IMR-90 (cell line): ENCODE measurements at regions not wholly inside any gene's neighbourhood (a gene's known extent, or its start where the extent isn't known, plus 50 kb on each side); places are given as distances from the start of the nearest gene placed in this dataset.

Experiments
- ATAC-seq: fragments of 200-7000 bp; cut with Tn5 transposase; 2 replicates; pipeline ENCODE4 v1.9.1; 2020; ENCODE audit warnings: low read depth, mild to moderate bottlenecking, moderate library complexity
- BruUV-seq: library from RNA; stranded (reverse); fragments of 400-500 nt; replicated peaks from 2 replicates; lab custom pipeline; 2021; lab: Mats Ljungman, UMichigan
- CTCF ChIA-PET: fragments of 300-600 bp; formaldehyde crosslinking; extraction: SDS; loops from one replicate; lab custom pipeline; 2021; ENCODE audit warnings: antibody characterized with exemption; lab: Yijun Ruan, JAX
- POLR2A ChIA-PET: fragments of 300-600 bp; sonication (Branson Sonifier 250); formaldehyde crosslinking; loops from one replicate; lab custom pipeline; 2022; ENCODE audit warnings: antibody characterized with exemption; ENCODE audit not compliant: unreplicated experiment; lab: Charles Lee
- DNase-seq: peaks from one replicate; pipeline ENCODE4 v3.0.0; 2013
- H2AFZ ChIP-seq: replicated peaks from 2 replicates; pipeline ENCODE3; 2013; ENCODE audit warnings: low read length, mild to moderate bottlenecking; ENCODE audit not compliant: poor library complexity
- H2AK5ac ChIP-seq: 2 replicates; pipeline ENCODE4 v1.6.1; 2013; ENCODE audit warnings: low read depth, low read length, inconsistent platforms
- H2AK9ac ChIP-seq: replicated peaks from 2 replicates; pipeline ENCODE3; 2013; ENCODE audit warnings: mild to moderate bottlenecking, low read depth, low read length, moderate library complexity; ENCODE audit not compliant: poor library complexity
- H2BK120ac ChIP-seq: 2 replicates; pipeline ENCODE4 v1.6.1; 2013; ENCODE audit warnings: low read depth, low read length, inconsistent platforms
- H2BK15ac ChIP-seq: 3 replicates; pipeline ENCODE4 v1.6.1; 2013; ENCODE audit warnings: low read depth, low read length, inconsistent platforms
- H2BK20ac ChIP-seq: 2 replicates; pipeline ENCODE4 v1.6.1; 2013; ENCODE audit warnings: low read depth, mild to moderate bottlenecking, inconsistent platforms, low read length, moderate library complexity
- H2BK5ac ChIP-seq: 2 replicates; pipeline ENCODE4 v1.6.1; 2013; ENCODE audit warnings: mild to moderate bottlenecking, low read depth, low read length, inconsistent platforms; ENCODE audit not compliant: poor library complexity, severe bottlenecking
- H3K14ac ChIP-seq: replicated peaks from 2 replicates; pipeline ENCODE4 v1.6.1; 2013; ENCODE audit warnings: low read depth, low read length, inconsistent platforms
- H3K18ac ChIP-seq: 2 replicates; pipeline ENCODE4 v1.6.1; 2013; ENCODE audit warnings: low read depth, low read length, control low read depth
- H3K23ac ChIP-seq: 2 replicates; pipeline ENCODE4 v1.6.1; 2013; ENCODE audit warnings: low read depth, low read length, inconsistent platforms
- H3K27ac ChIP-seq: 2 replicates; pipeline ENCODE4 v1.5.1; 2013; ENCODE audit warnings: mild to moderate bottlenecking, control low read depth, low read length; ENCODE audit not compliant: insufficient read depth
- H3K27me3 ChIP-seq: 2 replicates; pipeline ENCODE4 v1.6.1; 2013; ENCODE audit warnings: low read length; ENCODE audit not compliant: control insufficient read depth, insufficient read depth
- H3K36me3 ChIP-seq: 2 replicates; pipeline ENCODE4 v1.6.1; 2013; ENCODE audit warnings: low read length, mixed read lengths; ENCODE audit not compliant: control insufficient read depth, insufficient read depth
- H3K4ac ChIP-seq: 2 replicates; pipeline ENCODE4 v1.6.1; 2013; ENCODE audit warnings: low read depth, low read length, inconsistent platforms
- H3K4me1 ChIP-seq: 2 replicates; pipeline ENCODE4 v1.6.1; 2013; ENCODE audit warnings: low read length, mixed read lengths; ENCODE audit not compliant: control insufficient read depth, insufficient read depth
- H3K4me2 ChIP-seq: 2 replicates; pipeline ENCODE4 v1.6.1; 2013; ENCODE audit warnings: low read depth, mild to moderate bottlenecking, control low read depth, low read length, moderate library complexity
- H3K4me3 ChIP-seq: 2 replicates; pipeline ENCODE4 v1.5.1; 2013; ENCODE audit warnings: low read depth, mild to moderate bottlenecking, control low read depth, low read length, moderate library complexity; ENCODE audit not compliant: insufficient read depth
- H3K56ac ChIP-seq: 2 replicates; pipeline ENCODE4 v1.6.1; 2013; ENCODE audit warnings: low read length, inconsistent platforms; ENCODE audit not compliant: insufficient read depth; ENCODE audit errors: extremely low read depth
- H3K79me1 ChIP-seq, 2 experiments: 2 replicates each; pipeline ENCODE4 v1.6.1; 2013; ENCODE audit warnings: low read length in 2 of 2, inconsistent platforms in 1 of 2, low read depth in 1 of 2
- H3K9ac ChIP-seq: 2 replicates; pipeline ENCODE4 v1.6.1; 2013; ENCODE audit warnings: low read depth, low read length, control low read depth
- H3K9me1 ChIP-seq: 2 replicates; pipeline ENCODE4 v1.6.1; 2013; ENCODE audit warnings: low read length, inconsistent platforms; ENCODE audit not compliant: insufficient read depth
- H3K9me3 ChIP-seq: 2 replicates; pipeline ENCODE4 v1.6.1; 2013; ENCODE audit warnings: low read length; ENCODE audit not compliant: control insufficient read depth, insufficient read depth
- H4K20me1 ChIP-seq: 2 replicates; pipeline ENCODE4 v1.6.1; 2013; ENCODE audit warnings: low read length, inconsistent platforms; ENCODE audit not compliant: insufficient read depth
- H4K5ac ChIP-seq: 2 replicates; pipeline ENCODE4 v1.6.1; 2013; ENCODE audit warnings: mild to moderate bottlenecking, low read depth, low read length, control low read depth
- H4K8ac ChIP-seq, 2 experiments: 2 replicates each; pipeline ENCODE4 v1.6.1; 2013; ENCODE audit warnings: low read depth in 2 of 2, low read length in 2 of 2, control low read depth in 1 of 2, inconsistent platforms in 1 of 2
- H4K91ac ChIP-seq: 2 replicates; pipeline ENCODE4 v1.6.1; 2013; ENCODE audit warnings: low read depth, low read length, inconsistent platforms; ENCODE audit not compliant: insufficient read depth
- BHLHE40 ChIP-seq: fragments of 150-350 bp; IDR thresholded peaks from 2 replicates; pipeline ENCODE4 v1.6.1; 2016; ENCODE audit warnings: mild to moderate bottlenecking, low read depth, low read length
- CHD1 ChIP-seq: IDR thresholded peaks from 2 replicates; pipeline ENCODE4 v1.6.1; 2012; ENCODE audit warnings: low read depth, low read length, improper control_type of control experiment
- ELK1 ChIP-seq: fragments of 150-350 bp; IDR thresholded peaks from 2 replicates; pipeline ENCODE4 v1.6.1; 2016; ENCODE audit warnings: low read depth, mild to moderate bottlenecking, low read length, moderate library complexity, borderline replicate concordance
- MAFK ChIP-seq: IDR thresholded peaks from 2 replicates; pipeline ENCODE4 v1.6.1; 2012; ENCODE audit warnings: low read depth, low read length, improper control_type of control experiment
- MAZ ChIP-seq: IDR thresholded peaks from 2 replicates; pipeline ENCODE4 v1.6.1; 2012; ENCODE audit warnings: low read depth, mild to moderate bottlenecking, low read length, improper control_type of control experiment, moderate library complexity, borderline replicate concordance
- MXI1 ChIP-seq: IDR thresholded peaks from 2 replicates; pipeline ENCODE4 v1.6.1; 2012; ENCODE audit warnings: low read depth, mild to moderate bottlenecking, low read length, moderate library complexity, borderline replicate concordance
- POLR2A ChIP-seq: IDR thresholded peaks from 2 replicates; pipeline ENCODE4 v1.6.1; 2012; ENCODE audit warnings: mild to moderate bottlenecking, low read depth, low read length
- RAD21 ChIP-seq: IDR thresholded peaks from 2 replicates; pipeline ENCODE4 v1.6.1; 2012; ENCODE audit warnings: low read length, improper control_type of control experiment
- RCOR1 ChIP-seq: IDR thresholded peaks from 2 replicates; pipeline ENCODE4 v1.6.1; 2012; ENCODE audit warnings: mild to moderate bottlenecking, low read length, improper control_type of control experiment; ENCODE audit not compliant: insufficient replicate concordance
- RFX5 ChIP-seq: IDR thresholded peaks from 2 replicates; pipeline ENCODE4 v1.8.0; 2012; ENCODE audit warnings: low read depth, mild to moderate bottlenecking, low read length, moderate library complexity
- SMC3 ChIP-seq: fragments of 150-350 bp; IDR thresholded peaks from 2 replicates; pipeline ENCODE4 v1.6.1; 2016; ENCODE audit warnings: low read depth, mild to moderate bottlenecking, antibody characterized with exemption, low read length, moderate library complexity
- USF2 ChIP-seq: fragments of 150-350 bp; IDR thresholded peaks from 2 replicates; pipeline ENCODE4 v1.6.1; 2017; ENCODE audit warnings: mild to moderate bottlenecking, antibody characterized with exemption, low read length, low read depth
- WGBS, 2 experiments: methylation state at CpG; one replicate each; pipeline versions ENCODE4 v1.1.5 to v1.1.7; 2013; ENCODE audit warnings: missing lambda C conversion rate in 2 of 2; ENCODE audit not compliant: insufficient read length in 1 of 2; ENCODE audit errors: extremely low coverage in 2 of 2; 5-methylcytosine and 5-hydroxymethylcytosine counted together
- dilution Hi-C: fragments of 300-500 bp; cut with HindIII; formaldehyde crosslinking; loops from one replicate; pipeline ENCODE4 v1.14.3; 2018; ENCODE audit warnings: low sequenced_read_pairs; ENCODE audit not compliant: unreplicated experiment
- in situ Hi-C: fragments of 300-500 bp; cut with MboI; formaldehyde crosslinking; loops from 3 replicates; pipeline ENCODE4 v1.14.3; 2019; ENCODE audit warnings: low sequenced_read_pairs, inconsistent platforms, mixed read lengths
- intact Hi-C: fragments of 100-400 bp; cut with micrococcal nuclease; formaldehyde crosslinking; loops from 2 replicates; pipeline ENCODE4 v1.10.0; 2022

DNA sequence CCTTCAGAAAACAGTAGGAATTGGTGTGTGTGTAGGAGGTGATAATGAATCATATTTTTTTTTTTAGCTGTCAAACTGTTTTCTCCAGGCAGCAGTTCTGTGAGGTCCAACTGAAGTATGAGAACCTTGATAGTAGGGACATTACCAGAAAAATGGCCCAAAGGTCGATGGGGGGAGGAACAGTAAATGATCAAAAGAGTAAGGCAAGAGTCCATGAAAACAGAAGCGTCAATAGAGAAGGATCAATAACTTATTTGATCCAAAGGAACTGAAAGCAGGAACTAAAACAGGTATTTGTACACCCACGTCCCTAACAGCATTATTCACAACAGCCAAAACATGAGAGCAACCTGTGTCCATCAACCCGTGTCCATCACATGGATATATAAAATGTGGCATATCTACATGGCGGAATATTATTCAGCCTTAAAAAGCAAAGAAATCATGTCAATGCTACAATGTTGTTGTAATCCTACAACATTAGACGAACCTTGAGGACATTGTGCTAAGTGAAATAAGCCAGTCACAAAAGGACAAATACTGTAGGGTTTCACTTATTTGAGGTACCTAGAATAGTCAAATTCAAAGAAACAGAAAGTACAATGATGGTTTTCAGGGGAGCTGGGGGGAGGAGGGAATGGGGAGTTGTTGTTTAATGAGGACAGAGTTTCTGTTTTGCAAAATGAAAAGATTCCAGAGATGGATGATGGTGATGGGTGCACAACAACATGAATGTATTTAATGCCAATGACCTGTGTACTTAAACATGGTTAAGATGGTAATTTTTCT is 214.0 kb upstream of the KLF14 start (continued):
- TF ChIP-seq BHLHE40 (no peak), MAFK (no peak)

DNA sequence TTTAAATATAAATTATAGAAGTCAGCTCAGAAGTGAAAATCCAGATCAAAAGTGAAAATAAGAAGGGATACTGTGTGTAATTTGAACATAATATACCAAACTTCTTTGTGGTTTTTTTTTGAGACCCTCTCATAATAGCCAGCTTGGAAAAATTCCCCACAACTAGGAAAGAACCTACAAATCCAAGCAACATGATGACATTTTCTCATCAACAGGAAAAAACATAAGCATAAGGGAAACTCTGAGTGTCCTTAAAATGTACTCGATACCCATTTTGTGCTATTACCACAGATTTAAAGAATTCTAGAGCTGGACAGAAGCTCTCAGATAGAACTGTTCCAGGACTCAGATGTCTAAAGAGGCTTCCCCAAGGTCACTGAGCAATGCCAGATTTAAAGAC is 214.8 kb upstream of the KLF14 start:
- peaks cover 24% of the 10 kb centered on the region for H3K4me1 ChIP-seq
- no peak overlapping the region for H2BK120ac ChIP-seq
- dilution Hi-C loops: no loop called here
- BruUV-seq: no TSS peak
- no peak overlapping the region for H3K18ac ChIP-seq
- no peak overlapping the region for H3K14ac ChIP-seq
- peaks cover 31 to 66% of the 10 kb centered on the region in 2 experiments for H3K79me1 ChIP-seq
- no peak overlapping the region for H3K4me3 ChIP-seq
- H3K9ac ChIP-seq: no peak overlapping the region
- no peak overlapping the region for H3K27ac ChIP-seq
- no peak overlapping the region for H2BK20ac ChIP-seq
- no peak overlapping the region for H2AK9ac ChIP-seq
- H2BK5ac ChIP-seq: no peak overlapping the region
- no peaks in the 10 kb centered on the region for H3K27me3 ChIP-seq
- TF ChIP-seq MAFK: no peak
- TF ChIP-seq RCOR1: no peak
- no peak for TF ChIP-seq MXI1
- TF ChIP-seq USF2: no peak
- no peak for TF ChIP-seq POLR2A
- no peak for TF ChIP-seq MAZ
- no peak for TF ChIP-seq CHD1
- no peak for TF ChIP-seq BHLHE40
- TF ChIP-seq SMC3: no peak
- TF ChIP-seq ELK1: no peak
- TF ChIP-seq RFX5: no peak
- no peak for TF ChIP-seq RAD21
- H4K8ac ChIP-seq: no peak overlapping the region
- H3K4ac ChIP-seq: no peak overlapping the region
- in situ Hi-C loops: no loop called here
- H2AFZ ChIP-seq: no peak overlapping the region
- H4K20me1 ChIP-seq: no peaks in the 10 kb centered on the region
- ATAC-seq: no peak
- no CpG with 5 or more reads among the region's 1 CpG for WGBS, 2 experiments
- no peak for DNase-seq
- peaks cover 18% of the 10 kb centered on the region for H3K36me3 ChIP-seq
- intact Hi-C loops: no loop called here
- no peaks in the 10 kb centered on the region for H3K9me3 ChIP-seq
- CTCF ChIA-PET: interaction anchor here (0.7 kb wide), 1 partner anchor 26 kb away, joined by 3 read pairs; no protein-coding TSS in a partner anchor
- no peak overlapping the region for H2BK15ac ChIP-seq
- H4K91ac ChIP-seq: no peak overlapping the region
- H3K9me1 ChIP-seq: peaks cover 16% of the 10 kb centered on the region
- H3K4me2 ChIP-seq: no peak overlapping the region
- H3K23ac ChIP-seq: no peak overlapping the region
- no peak overlapping the region for H2AK5ac ChIP-seq
- H4K5ac ChIP-seq: no peak overlapping the region
- POLR2A ChIA-PET: no interaction called here
- no peak overlapping the region for H3K56ac ChIP-seq
